Stomach (tissue), 8 donors: ENCODE measurements at regions not wholly inside any gene's neighbourhood (a gene's known extent, or its start where the extent isn't known, plus 50 kb on each side); places are given as distances from the start of the nearest gene placed in this dataset.

Experiments
- DNase-seq, 2 donors: peaks; one replicate each; pipeline versions ENCODE4 v3.0.0 to v3.0.0-alpha.2; 2013 to 2019
- H3K27ac ChIP-seq, 5 donors: fragments of 200-600 bp in 4 of 5; sonication (generic) in 4 of 5; one replicate each; pipeline ENCODE4 v1.5.1; 2013 to 2019; ENCODE audit warnings: mild to moderate bottlenecking in 1 of 5, moderate library complexity in 1 of 5
- H3K27me3 ChIP-seq, 3 donors: fragments of 200-600 bp; sonication (generic); one replicate each; pipeline ENCODE4 v1.5.1; 2017 to 2019; ENCODE audit warnings: mixed run types in 1 of 3
- H3K36me3 ChIP-seq, 4 donors: fragments of 200-600 bp; sonication (generic); 1 replicate in 3 of 4; 2 replicates in 1 of 4; pipeline ENCODE4 v1.5.1; 2016 to 2019
- H3K4me1 ChIP-seq, 4 donors: fragments of 200-600 bp; sonication (generic); one replicate each; pipeline ENCODE4 v1.5.1; 2016 to 2019
- H3K4me3 ChIP-seq, 4 donors: fragments of 200-600 bp; sonication (generic) in 3 of 4; one replicate each; pipeline ENCODE4 v1.5.1; 2016 to 2019; ENCODE audit warnings: mild to moderate bottlenecking in 1 of 4
- H3K9me3 ChIP-seq, 4 donors: fragments of 200-600 bp; sonication (generic); one replicate each; pipeline ENCODE4 v1.5.1; 2016 to 2019
- EP300 ChIP-seq: sonication (generic); formaldehyde crosslinking; IDR thresholded peaks from one replicate; pipeline ENCODE4 v1.6.1; 2017; ENCODE audit warnings: antibody characterized with exemption
- POLR2A ChIP-seq, 4 donors: fragments of 450-650 bp; IDR thresholded peaks; one replicate each; pipeline ENCODE4 v1.6.1; 2016; ENCODE audit warnings: antibody characterized with exemption in 4 of 4, control low read depth in 2 of 4, mild to moderate bottlenecking in 1 of 4, moderate library complexity in 1 of 4
- POLR2AphosphoS5 ChIP-seq, 3 donors: sonication (generic); formaldehyde crosslinking; IDR thresholded peaks; one replicate each; pipeline ENCODE4 v1.6.1; 2016; ENCODE audit warnings: antibody characterized with exemption in 3 of 3
- WGBS, 5 donors: extraction: QIAGEN DNeasy Blood & Tissue Kit in 3 of 5; methylation state at CpG; one replicate each; pipeline versions ENCODE4 v1.1.5 to v1.1.7; 2013 to 2018; 5-methylcytosine and 5-hydroxymethylcytosine counted together
- intact Hi-C: fragments of 100-400 bp; cut with DNase I; formaldehyde crosslinking; loops from one replicate; pipeline ENCODE4 v1.15.1; 2023; ENCODE audit warnings: low total_unique reads
- TF ChIP-seq, protein P1 (sequence below), 7 experiments: fragments of 450-650 bp in 4 of 7; fragments of 200-600 bp in 3 of 7; sonication (generic) in 3 of 7; IDR thresholded peaks; one replicate each; pipeline ENCODE4 v1.5.1; 2016 to 2019; ENCODE audit warnings: antibody characterized with exemption in 7 of 7, control low read depth in 2 of 7, mild to moderate bottlenecking in 1 of 7
- donor health status: healthy with polysubstance abuse.
- donor health status: Bipolar disorder and iron deficiency.
- donor health status: healthy.

DNA sequence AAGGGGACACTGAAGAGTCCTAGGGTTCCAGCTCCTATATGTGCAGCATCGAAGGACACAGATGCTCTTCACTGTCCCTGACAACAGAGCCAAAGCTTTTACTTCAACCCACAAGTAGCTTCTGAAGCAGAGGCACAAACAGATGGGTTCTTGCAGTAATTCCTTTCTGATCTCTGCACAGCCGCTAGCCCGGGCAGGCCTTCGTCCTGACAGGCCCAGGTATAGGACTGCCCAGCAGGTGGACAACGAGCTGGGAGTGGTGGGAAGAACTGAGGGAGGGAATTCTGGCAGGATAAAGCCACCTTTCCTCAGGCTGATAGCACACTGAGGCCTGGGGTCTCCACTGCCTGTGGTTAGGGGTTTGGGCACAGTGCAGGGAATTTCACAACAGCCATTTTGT is 94.8 kb downstream of the RHOB start:
- H3K4me3 ChIP-seq = no peak overlapping the region
- 84 to 93% (median 89%) methylated on average over 5 of the region's 5 CpGs for WGBS, 5 donors
- no peak for TF ChIP-seq POLR2AphosphoS5 (IDR thresholded peaks at IDR 0.05)
- TF ChIP-seq EP300 = no peak
- no peak for DNase-seq
- H3K9me3 ChIP-seq = peaks cover 0 to 3% (median 0%) of the 10 kb centered on the region in 4 donors
- H3K36me3 ChIP-seq = no peaks in the 10 kb centered on the region
- no peak overlapping the region for H3K27ac ChIP-seq
- H3K4me1 ChIP-seq = peaks cover 0 to 25% (median 7%) of the 10 kb centered on the region in 4 donors
- H3K27me3 ChIP-seq = no peaks in the 10 kb centered on the region
- intact Hi-C loops = no loop called here

DNA sequence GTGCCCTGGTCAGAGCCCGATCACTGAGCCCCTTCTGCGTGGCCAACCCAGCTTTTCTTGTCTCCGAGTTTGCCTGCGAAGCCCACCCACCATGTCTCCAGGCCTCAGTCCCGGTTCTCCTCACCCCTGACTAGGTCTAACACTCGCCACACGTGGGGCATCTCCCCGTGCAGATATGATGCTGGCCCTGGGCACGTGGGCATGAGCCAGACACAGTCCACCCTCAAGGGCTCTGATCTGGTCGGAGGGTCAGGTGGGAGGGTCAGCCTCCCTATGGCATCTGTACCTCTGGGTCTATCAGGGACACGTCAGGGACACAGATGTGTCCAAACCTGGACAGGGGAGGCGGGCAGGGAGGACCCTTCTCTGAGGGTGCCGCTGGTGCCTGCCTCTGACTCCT is 95.4 kb downstream of the RHOB start:
- WGBS, 5 donors = 90 to 94% (median 91%) methylated on average over 9 to 13 of the region's 13 CpGs
- TF ChIP-seq POLR2A (IDR thresholded peaks at IDR 0.05) = no peak
- TF ChIP-seq POLR2AphosphoS5 (IDR thresholded peaks at IDR 0.05) = no peak
- TF ChIP-seq EP300 = no peak
- TF ChIP-seq, protein P1, sequence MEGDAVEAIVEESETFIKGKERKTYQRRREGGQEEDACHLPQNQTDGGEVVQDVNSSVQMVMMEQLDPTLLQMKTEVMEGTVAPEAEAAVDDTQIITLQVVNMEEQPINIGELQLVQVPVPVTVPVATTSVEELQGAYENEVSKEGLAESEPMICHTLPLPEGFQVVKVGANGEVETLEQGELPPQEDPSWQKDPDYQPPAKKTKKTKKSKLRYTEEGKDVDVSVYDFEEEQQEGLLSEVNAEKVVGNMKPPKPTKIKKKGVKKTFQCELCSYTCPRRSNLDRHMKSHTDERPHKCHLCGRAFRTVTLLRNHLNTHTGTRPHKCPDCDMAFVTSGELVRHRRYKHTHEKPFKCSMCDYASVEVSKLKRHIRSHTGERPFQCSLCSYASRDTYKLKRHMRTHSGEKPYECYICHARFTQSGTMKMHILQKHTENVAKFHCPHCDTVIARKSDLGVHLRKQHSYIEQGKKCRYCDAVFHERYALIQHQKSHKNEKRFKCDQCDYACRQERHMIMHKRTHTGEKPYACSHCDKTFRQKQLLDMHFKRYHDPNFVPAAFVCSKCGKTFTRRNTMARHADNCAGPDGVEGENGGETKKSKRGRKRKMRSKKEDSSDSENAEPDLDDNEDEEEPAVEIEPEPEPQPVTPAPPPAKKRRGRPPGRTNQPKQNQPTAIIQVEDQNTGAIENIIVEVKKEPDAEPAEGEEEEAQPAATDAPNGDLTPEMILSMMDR (IDR thresholded peaks at IDR 0.05) = no peak
- Histone ChIP-seq H3K4me3 (no peak overlapping the region), H3K9me3 (peaks cover 0 to 3% (median 0%) of the 10 kb centered on the region in 4 donors), H3K36me3 (no peaks in the 10 kb centered on the region), H3K27me3 (no peaks in the 10 kb centered on the region), H3K27ac (no peak overlapping the region), H3K4me1 (peaks cover 0 to 19% (median 4%) of the 10 kb centered on the region in 4 donors)
- intact Hi-C loops = no loop called here
- DNase-seq = no peak

DNA sequence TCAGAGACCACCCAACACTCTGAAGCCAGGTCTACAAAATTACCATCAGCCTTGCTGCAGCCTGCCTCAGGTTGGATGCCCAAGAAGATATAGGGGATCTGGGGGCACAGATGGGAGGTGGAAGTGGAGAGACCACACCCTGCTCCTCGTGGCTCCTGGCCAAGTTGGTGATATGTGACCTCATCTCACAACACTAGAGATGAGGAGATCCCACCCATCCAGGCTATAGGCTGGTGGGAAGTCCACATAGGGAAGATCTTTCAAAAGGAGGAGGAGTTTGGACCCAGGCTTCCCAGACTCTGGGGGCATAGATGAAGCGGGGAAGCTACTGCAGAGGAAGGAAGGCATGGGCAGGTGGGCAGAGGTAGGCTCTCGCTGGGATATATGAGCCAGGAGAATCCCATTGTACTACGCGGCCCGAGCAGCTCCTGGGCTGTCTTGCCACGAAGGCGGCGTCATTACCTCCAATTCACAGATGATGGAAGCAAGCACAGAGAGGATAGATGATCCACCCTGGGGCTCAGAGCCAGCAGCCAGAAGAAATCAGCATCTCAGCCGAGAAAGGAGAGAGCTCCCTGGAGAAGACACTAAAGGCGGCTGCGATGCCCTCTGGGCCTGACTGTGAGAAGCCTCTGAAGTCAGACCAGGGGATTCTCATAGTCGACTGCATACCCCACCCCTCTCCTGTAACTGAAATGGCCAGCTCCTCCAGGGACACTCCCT is 96.0 kb downstream of the RHOB start:
- DNase-seq = no peak
- intact Hi-C loops = no loop called here

DNA sequence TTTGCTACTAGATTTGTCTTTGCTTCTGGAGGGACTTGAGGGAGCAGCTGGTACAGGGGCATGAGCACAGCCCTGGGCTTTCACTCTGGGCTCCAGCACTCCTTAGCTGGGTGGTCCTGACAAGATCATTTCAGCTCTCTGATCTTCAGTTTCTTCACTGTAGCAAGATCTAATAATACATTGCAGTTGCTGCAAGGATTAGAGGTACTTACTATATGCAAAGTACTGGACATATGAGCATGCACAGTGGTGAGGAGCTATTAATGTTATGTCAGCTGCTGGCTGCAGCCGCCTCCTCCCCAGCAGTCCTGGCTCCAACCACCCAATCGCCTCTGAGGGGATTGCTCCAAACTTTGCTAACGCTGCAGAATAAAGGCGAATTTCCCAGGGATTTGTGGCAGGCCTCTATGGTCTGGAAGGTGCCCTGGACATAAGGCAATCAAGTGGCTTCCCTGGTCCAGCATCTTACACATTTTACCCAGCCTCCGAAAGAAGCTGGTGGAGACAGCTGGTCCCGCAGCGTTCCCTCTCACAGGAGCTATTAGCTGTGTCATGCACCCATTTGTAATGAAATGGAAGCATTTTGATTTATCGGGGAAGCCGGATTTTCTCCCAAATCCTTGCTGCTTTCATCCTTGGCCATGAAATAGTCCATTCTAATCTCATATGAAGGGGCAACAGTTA is 96.7 kb downstream of the RHOB start:
- WGBS, 5 donors = 45 to 74% (median 61%) methylated on average over 9 of the region's 9 CpGs
- H3K4me1 ChIP-seq = peaks cover 0 to 16% (median 2%) of the 10 kb centered on the region in 4 donors
- no peak overlapping the region for H3K27ac ChIP-seq
- H3K9me3 ChIP-seq = peaks cover 0 to 3% (median 0%) of the 10 kb centered on the region in 4 donors
- peak in 1 of 2 donors; percentile 50 for DNase-seq
- no peaks in the 10 kb centered on the region for H3K27me3 ChIP-seq
- TF ChIP-seq, protein P1 (IDR thresholded peaks at IDR 0.05) = no peak
- TF ChIP-seq POLR2A (IDR thresholded peaks at IDR 0.05) (no peak), EP300 (no peak), POLR2AphosphoS5 (IDR thresholded peaks at IDR 0.05) (no peak)
- intact Hi-C loops = no loop called here
- no peak overlapping the region for H3K4me3 ChIP-seq
- H3K36me3 ChIP-seq = no peaks in the 10 kb centered on the region

More for the DNA sequence above, 96.0 kb downstream of the RHOB start:
- Histone ChIP-seq H3K4me3 (no peak overlapping the region), H3K9me3 (peaks cover 0 to 3% (median 0%) of the 10 kb centered on the region in 4 donors), H3K27me3 (no peaks in the 10 kb centered on the region), H3K36me3 (no peaks in the 10 kb centered on the region), H3K4me1 (peaks cover 0 to 16% (median 4%) of the 10 kb centered on the region in 4 donors), H3K27ac (no peak overlapping the region)
- 67 to 79% (median 76%) methylated on average over 13 of the region's 13 CpGs for WGBS, 5 donors
- TF ChIP-seq POLR2A (IDR thresholded peaks at IDR 0.05) (no peak), EP300 (no peak), POLR2AphosphoS5 (IDR thresholded peaks at IDR 0.05) (no peak)
- TF ChIP-seq, protein P1 (IDR thresholded peaks at IDR 0.05) = no peak
